ENCODE measurements at regions not wholly inside any gene's neighbourhood (a gene's known extent, or its start where the extent isn't known, plus 50 kb on each side); places are given as distances from the start of the nearest gene placed in this dataset.

- no peak for DNase-seq
Observed at GRCh38 chr7:12518920-12519681, 51.4 kb upstream of the SCIN start.

GRCh38 chr7:12519682-12520009, 50.9 kb upstream of the SCIN start:
- no peak for DNase-seq

Data from fibroblast of skin of right quadriceps (primary cell).